HepG2 (cell line): ENCODE measurements at regions not wholly inside any gene's neighbourhood (a gene's known extent, or its start where the extent isn't known, plus 50 kb on each side); places are given as distances from the start of the nearest gene placed in this dataset.

Source experiments
- AHDC1 ChIP-seq: sonication (generic); formaldehyde crosslinking; IDR thresholded peaks from 2 replicates; pipeline ENCODE4 v1.5.1; 2020; ENCODE audit warnings: mild to moderate bottlenecking, missing genetic modification reagents, borderline replicate concordance
- CTCF ChIP-seq: sonication (generic); formaldehyde crosslinking; IDR thresholded peaks from 2 replicates; pipeline ENCODE4 v1.5.0; 2020; ENCODE audit warnings: mild to moderate bottlenecking, missing genetic modification reagents, moderate library complexity
- ELK4 ChIP-seq: sonication (generic); formaldehyde crosslinking; IDR thresholded peaks from 2 replicates; pipeline ENCODE4 v1.9.0; 2021; ENCODE audit warnings: missing genetic modification reagents, borderline replicate concordance
- FOSL1 ChIP-seq: sonication (generic); formaldehyde crosslinking; IDR thresholded peaks from 2 replicates; pipeline ENCODE4 v1.9.0; 2021; ENCODE audit warnings: missing genetic modification reagents, borderline replicate concordance
- HBP1 ChIP-seq: IDR thresholded peaks from 2 replicates; pipeline ENCODE4 v1.6.1; 2016; ENCODE audit warnings: low read depth, control low read depth
- HMGXB4 ChIP-seq, 2 experiments: sonication (generic) in 1 of 2; formaldehyde crosslinking in 1 of 2; IDR thresholded peaks; 2 replicates each; pipeline versions ENCODE4 v1.4.0 to v1.6.1; 2018 to 2020; ENCODE audit warnings: missing genetic modification reagents in 2 of 2, borderline replicate concordance in 1 of 2, low read depth in 1 of 2, mild to moderate bottlenecking in 1 of 2, missing biosample characterization in 1 of 2
- PCBP1 ChIP-seq: fragments of 200-400 bp; formaldehyde crosslinking; IDR thresholded peaks from 2 replicates; pipeline ENCODE4 v1.6.1; 2017; ENCODE audit warnings: mild to moderate bottlenecking, low read depth, low read length, borderline replicate concordance
- PCBP2 ChIP-seq: fragments of 200-400 bp; formaldehyde crosslinking; optimal IDR thresholded peaks from 2 replicates; pipeline ENCODE3; 2018; ENCODE audit warnings: low read length, low read depth; ENCODE audit not compliant: poor library complexity, severe bottlenecking
- RBAK ChIP-seq: sonication (generic); formaldehyde crosslinking; IDR thresholded peaks from 2 replicates; pipeline ENCODE4 v1.5.1; 2020; ENCODE audit warnings: mild to moderate bottlenecking, missing genetic modification reagents
- ZBTB38 ChIP-seq: sonication (generic); formaldehyde crosslinking; IDR thresholded peaks from 2 replicates; pipeline ENCODE4 v1.5.1; 2020; ENCODE audit warnings: mild to moderate bottlenecking, missing genetic modification reagents
- ZNF232 ChIP-seq: sonication (generic); formaldehyde crosslinking; IDR thresholded peaks from 2 replicates; pipeline ENCODE4 v1.4.0; 2020; ENCODE audit warnings: missing genetic modification reagents, borderline replicate concordance
- ZNF235 ChIP-seq: sonication (generic); formaldehyde crosslinking; IDR thresholded peaks from 2 replicates; pipeline ENCODE4 v1.8.1; 2023; ENCODE audit warnings: mild to moderate bottlenecking, missing genetic modification reagents, borderline replicate concordance
- ZZZ3 ChIP-seq: sonication (generic); formaldehyde crosslinking; IDR thresholded peaks from 2 replicates; pipeline ENCODE4 v1.4.0; 2020; ENCODE audit warnings: missing genetic modification reagents, mild to moderate bottlenecking, borderline replicate concordance

GRCh38 chr3:66138336-66139313 is 82.2 kb upstream of the SLC25A26 start (continued):
- TF ChIP-seq ZZZ3 (CRISPR knock-in tag) (no peak), ZNF235 (CRISPR knock-in tag) (no peak), RBAK (no peak), ZNF232 (CRISPR knock-in tag) (no peak), HBP1 (CRISPR knock-in tag) (no peak), PCBP2 (peak; percentile 29), PCBP1 (0 out of 2 replicates have a peak, but pooled peaks have one; percentile 39), ELK4 (CRISPR knock-in tag) (no peak), ZBTB38 (no peak), HMGXB4 (CRISPR knock-in tag; IDR thresholded peaks at IDR 0.05; ENCODE audit: borderline replicate concordance in 1 of 2, low read depth in 1 of 2) (peak in 1 of 2 experiments; percentile 38; a peak in 1 of 4 replicates), FOSL1 (no peak), CTCF (CRISPR knock-in tag) (peak; percentile 87), AHDC1 (CRISPR knock-in tag) (no peak)
